ENCODE measurements at regions not wholly inside any gene's neighbourhood (a gene's known extent, or its start where the extent isn't known, plus 50 kb on each side); places are given as distances from the start of the nearest gene placed in this dataset.

GRCh38 chr5:133698646-133699526, 86.5 kb upstream of the FSTL4 start:
- Histone ChIP-seq H3K36me3 (ENCODE audit: low read depth) (no peaks in the 10 kb centered on the region), H3K4me3 (ENCODE audit: severe bottlenecking) (no peak overlapping the region), H3K4me1 (ENCODE audit: insufficient read depth, poor library complexity, severe bottlenecking) (no peaks in the 10 kb centered on the region), H3K9me3 (ENCODE audit: severe bottlenecking) (no peaks in the 10 kb centered on the region), H3K27me3 (ENCODE audit: insufficient read depth, poor library complexity, severe bottlenecking) (no peaks in the 10 kb centered on the region), H3K27ac (ENCODE audit: poor library complexity, severe bottlenecking) (no peak overlapping the region)
- no peak for ATAC-seq (ENCODE audit: low read depth)
- TF ChIP-seq CTCF (IDR thresholded peaks at IDR 0.05; ENCODE audit: poor library complexity, severe bottlenecking): no peak
- no peak for DNase-seq (ENCODE audit: low spot score)

GRCh38 chr5:133698259-133698554, 85.9 kb upstream of the FSTL4 start:
- no peak for TF ChIP-seq CTCF (IDR thresholded peaks at IDR 0.05; ENCODE audit: poor library complexity, severe bottlenecking)
- Histone ChIP-seq H3K36me3 (ENCODE audit: low read depth) (no peaks in the 10 kb centered on the region), H3K27ac (ENCODE audit: poor library complexity, severe bottlenecking) (no peak overlapping the region), H3K4me3 (ENCODE audit: severe bottlenecking) (no peak overlapping the region), H3K27me3 (ENCODE audit: insufficient read depth, poor library complexity, severe bottlenecking) (no peaks in the 10 kb centered on the region), H3K4me1 (ENCODE audit: insufficient read depth, poor library complexity, severe bottlenecking) (no peaks in the 10 kb centered on the region), H3K9me3 (ENCODE audit: severe bottlenecking) (no peaks in the 10 kb centered on the region)
- no peak for DNase-seq (ENCODE audit: low spot score)
- ATAC-seq (ENCODE audit: low read depth): no peak

- Histone ChIP-seq H3K27ac (ENCODE audit: poor library complexity, severe bottlenecking) (no peak overlapping the region), H3K9me3 (ENCODE audit: severe bottlenecking) (no peaks in the 10 kb centered on the region), H3K4me3 (ENCODE audit: severe bottlenecking) (no peak overlapping the region), H3K27me3 (ENCODE audit: insufficient read depth, poor library complexity, severe bottlenecking) (no peaks in the 10 kb centered on the region), H3K36me3 (ENCODE audit: low read depth) (no peaks in the 10 kb centered on the region), H3K4me1 (ENCODE audit: insufficient read depth, poor library complexity, severe bottlenecking) (no peaks in the 10 kb centered on the region)
- no peak for TF ChIP-seq CTCF (IDR thresholded peaks at IDR 0.05; ENCODE audit: poor library complexity, severe bottlenecking)
- ATAC-seq (ENCODE audit: low read depth) (no peak), DNase-seq (ENCODE audit: low spot score) (no peak)
Measured at GRCh38 chr5:133697536-133698258, 85.4 kb upstream of the FSTL4 start.

- TF ChIP-seq CTCF (IDR thresholded peaks at IDR 0.05; ENCODE audit: poor library complexity, severe bottlenecking): no peak
- Histone ChIP-seq H3K27ac (ENCODE audit: poor library complexity, severe bottlenecking) (no peak overlapping the region), H3K9me3 (ENCODE audit: severe bottlenecking) (no peaks in the 10 kb centered on the region), H3K27me3 (ENCODE audit: insufficient read depth, poor library complexity, severe bottlenecking) (no peaks in the 10 kb centered on the region), H3K36me3 (ENCODE audit: low read depth) (no peaks in the 10 kb centered on the region), H3K4me3 (ENCODE audit: severe bottlenecking) (no peak overlapping the region), H3K4me1 (ENCODE audit: insufficient read depth, poor library complexity, severe bottlenecking) (no peaks in the 10 kb centered on the region)
- ATAC-seq (ENCODE audit: low read depth) (no peak), DNase-seq (ENCODE audit: low spot score) (no peak)
Measured at GRCh38 chr5:133696782-133697507, 84.6 kb upstream of the FSTL4 start.

Data from RWPE2 (cell line).